ENCODE measurements at regions not wholly inside any gene's neighbourhood (a gene's known extent, or its start where the extent isn't known, plus 50 kb on each side); places are given as distances from the start of the nearest gene placed in this dataset.

DNA sequence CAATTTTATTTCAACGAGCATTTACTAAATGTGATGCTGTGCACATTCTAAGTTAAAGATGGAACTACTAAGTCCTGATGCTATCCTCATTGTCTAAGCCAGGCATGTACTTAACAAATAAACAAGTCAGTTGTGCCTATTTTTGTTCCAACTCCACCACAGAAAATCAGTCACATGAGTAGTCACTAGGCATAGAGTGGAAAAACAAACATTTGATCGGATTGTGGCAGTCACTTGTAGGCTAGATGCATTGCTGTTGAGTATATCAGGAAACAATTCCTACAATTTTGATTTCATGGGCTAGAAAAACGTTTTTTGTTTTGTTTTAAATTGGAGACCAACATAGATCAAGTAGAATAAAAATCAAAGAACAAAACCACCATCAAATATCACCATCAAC, 177.6 kb upstream of the SLC25A13 start:
- in situ Hi-C loops (cut with MboI; ENCODE audit: low pct_ligation_motif_present in 1 of 4, low pct_unique_long_range_greater_than_20kb in 1 of 4, low sequenced_read_pairs in 3 of 4) (no loop called here), intact Hi-C loops (cut with DNase I; ENCODE audit: low total_unique reads) (no loop called here)
- H3K27ac ChIP-seq, result no peak overlapping the region
- TF ChIP-seq EP300 (IDR thresholded peaks at IDR 0.05; ENCODE audit: low read depth) (no peak), POLR2AphosphoS5 (IDR thresholded peaks at IDR 0.05) (no peak), POLR2A (IDR thresholded peaks at IDR 0.05) (no peak)
- TF ChIP-seq, protein P1, sequence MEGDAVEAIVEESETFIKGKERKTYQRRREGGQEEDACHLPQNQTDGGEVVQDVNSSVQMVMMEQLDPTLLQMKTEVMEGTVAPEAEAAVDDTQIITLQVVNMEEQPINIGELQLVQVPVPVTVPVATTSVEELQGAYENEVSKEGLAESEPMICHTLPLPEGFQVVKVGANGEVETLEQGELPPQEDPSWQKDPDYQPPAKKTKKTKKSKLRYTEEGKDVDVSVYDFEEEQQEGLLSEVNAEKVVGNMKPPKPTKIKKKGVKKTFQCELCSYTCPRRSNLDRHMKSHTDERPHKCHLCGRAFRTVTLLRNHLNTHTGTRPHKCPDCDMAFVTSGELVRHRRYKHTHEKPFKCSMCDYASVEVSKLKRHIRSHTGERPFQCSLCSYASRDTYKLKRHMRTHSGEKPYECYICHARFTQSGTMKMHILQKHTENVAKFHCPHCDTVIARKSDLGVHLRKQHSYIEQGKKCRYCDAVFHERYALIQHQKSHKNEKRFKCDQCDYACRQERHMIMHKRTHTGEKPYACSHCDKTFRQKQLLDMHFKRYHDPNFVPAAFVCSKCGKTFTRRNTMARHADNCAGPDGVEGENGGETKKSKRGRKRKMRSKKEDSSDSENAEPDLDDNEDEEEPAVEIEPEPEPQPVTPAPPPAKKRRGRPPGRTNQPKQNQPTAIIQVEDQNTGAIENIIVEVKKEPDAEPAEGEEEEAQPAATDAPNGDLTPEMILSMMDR (IDR thresholded peaks at IDR 0.05), result no peak
- H3K4me1 ChIP-seq, result no peaks in the 10 kb centered on the region
- H3K9me3 ChIP-seq, result no peaks in the 10 kb centered on the region
- no peak overlapping the region for H3K4me3 ChIP-seq
- no peaks in the 10 kb centered on the region for H3K27me3 ChIP-seq
- DNase-seq, result no peak
- no peaks in the 10 kb centered on the region for H3K36me3 ChIP-seq
- WGBS, 2 donors (ENCODE audit: low coverage in 1 of 2), result 15 to 54% methylated on average over 2 to 3 of the region's 3 CpGs

DNA sequence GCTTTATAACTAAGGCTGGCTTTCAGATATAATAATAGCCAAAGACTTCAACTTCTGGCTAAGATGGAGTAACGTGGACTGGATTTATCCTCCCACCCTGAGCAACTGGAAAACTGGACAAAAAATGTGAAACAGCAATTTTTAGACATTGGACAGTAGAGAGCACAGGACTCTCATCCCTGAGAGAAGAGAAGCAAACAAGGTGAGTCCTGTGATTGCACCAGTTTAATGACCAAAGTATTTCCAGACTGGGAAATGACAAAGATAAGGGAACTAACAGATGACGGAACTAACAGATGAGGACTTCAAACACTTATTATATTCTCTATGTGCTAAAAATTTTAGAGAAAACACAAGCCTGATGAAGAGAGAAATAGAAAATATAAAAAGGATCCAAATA, 175.7 kb upstream of the SLC25A13 start:
- Histone ChIP-seq H3K4me3 (no peak overlapping the region), H3K4me1 (no peaks in the 10 kb centered on the region), H3K27me3 (no peaks in the 10 kb centered on the region), H3K9me3 (no peaks in the 10 kb centered on the region), H3K27ac (no peak overlapping the region), H3K36me3 (no peaks in the 10 kb centered on the region)
- TF ChIP-seq EP300 (IDR thresholded peaks at IDR 0.05; ENCODE audit: low read depth) (no peak), POLR2AphosphoS5 (IDR thresholded peaks at IDR 0.05) (no peak), POLR2A (IDR thresholded peaks at IDR 0.05) (no peak)
- TF ChIP-seq, protein P1 (IDR thresholded peaks at IDR 0.05), result no peak
- WGBS, 2 donors (ENCODE audit: low coverage in 1 of 2), result 79 to 83% methylated on average over 1 to 2 of the region's 2 CpGs
- intact Hi-C loops (cut with DNase I; ENCODE audit: low total_unique reads) (no loop called here), in situ Hi-C loops (cut with MboI; ENCODE audit: low pct_ligation_motif_present in 1 of 4, low pct_unique_long_range_greater_than_20kb in 1 of 4, low sequenced_read_pairs in 3 of 4) (no loop called here)
- no peak for DNase-seq

DNA sequence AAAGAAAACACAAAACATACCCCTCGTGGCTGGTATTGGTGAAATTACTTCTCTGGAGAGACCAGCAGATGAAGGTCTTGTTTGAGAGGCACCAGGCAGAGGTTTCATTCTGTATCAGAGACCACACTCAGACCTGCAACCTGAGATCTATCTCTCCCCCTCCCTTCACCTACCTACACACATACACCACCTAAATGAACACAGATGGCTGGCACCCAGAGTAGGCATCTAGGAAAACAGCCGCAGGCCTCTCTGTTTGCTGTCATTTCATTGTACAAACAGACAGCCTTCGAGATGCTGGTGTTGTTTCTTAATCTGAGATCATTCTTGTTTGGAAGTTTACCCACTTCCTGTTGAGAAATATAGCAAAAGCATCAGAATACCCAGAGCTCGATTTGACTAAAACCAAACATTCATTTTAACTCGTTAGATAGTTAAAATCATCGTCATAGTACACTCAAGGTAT, 173.9 kb upstream of the SLC25A13 start:
- in situ Hi-C loops (cut with MboI; ENCODE audit: low pct_ligation_motif_present in 1 of 4, low pct_unique_long_range_greater_than_20kb in 1 of 4, low sequenced_read_pairs in 3 of 4), result no loop called here
- intact Hi-C loops (cut with DNase I; ENCODE audit: low total_unique reads), result no loop called here
- no peaks in the 10 kb centered on the region for H3K27me3 ChIP-seq
- H3K4me3 ChIP-seq, result no peak overlapping the region
- no peaks in the 10 kb centered on the region for H3K4me1 ChIP-seq
- TF ChIP-seq POLR2AphosphoS5 (IDR thresholded peaks at IDR 0.05) (no peak), EP300 (IDR thresholded peaks at IDR 0.05; ENCODE audit: low read depth) (no peak), POLR2A (IDR thresholded peaks at IDR 0.05) (no peak)
- TF ChIP-seq, protein P1 (IDR thresholded peaks at IDR 0.05), result no peak
- 34 to 35% methylated on average over 4 to 6 of the region's 6 CpGs for WGBS, 2 donors (ENCODE audit: low coverage in 1 of 2)
- no peaks in the 10 kb centered on the region for H3K9me3 ChIP-seq
- no peak overlapping the region for H3K27ac ChIP-seq
- no peaks in the 10 kb centered on the region for H3K36me3 ChIP-seq
- DNase-seq, result no peak

DNA sequence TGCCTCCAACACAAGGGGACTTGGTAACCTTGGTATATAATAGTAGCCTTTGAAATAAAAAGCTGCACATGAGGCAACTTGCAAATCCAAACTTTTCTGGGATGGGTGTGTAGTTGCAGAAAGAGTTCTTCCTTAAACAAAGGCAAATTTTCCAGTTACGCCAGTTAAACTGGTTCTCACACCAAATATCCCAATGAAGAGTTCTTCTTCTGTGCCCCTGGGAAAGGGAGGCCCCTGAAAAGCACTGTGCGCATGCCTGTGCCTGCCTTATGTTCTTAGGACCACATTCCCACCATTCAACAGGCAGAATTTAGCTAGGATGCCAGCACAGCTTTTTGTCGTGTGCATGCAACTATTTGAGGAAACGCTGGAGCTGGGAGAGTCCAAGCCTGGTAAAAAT, 164.8 kb upstream of the SLC25A13 start:
- no peak overlapping the region for H3K4me3 ChIP-seq
- no peak overlapping the region for H3K27ac ChIP-seq
- no peaks in the 10 kb centered on the region for H3K27me3 ChIP-seq
- no peak for TF ChIP-seq POLR2AphosphoS5 (IDR thresholded peaks at IDR 0.05)
- no peak for TF ChIP-seq EP300 (IDR thresholded peaks at IDR 0.05; ENCODE audit: low read depth)
- no peak for TF ChIP-seq POLR2A (IDR thresholded peaks at IDR 0.05)
- TF ChIP-seq, protein P1 (IDR thresholded peaks at IDR 0.05), result no peak
- H3K9me3 ChIP-seq, result no peaks in the 10 kb centered on the region
- no peaks in the 10 kb centered on the region for H3K4me1 ChIP-seq
- in situ Hi-C loops (cut with MboI; ENCODE audit: low pct_ligation_motif_present in 1 of 4, low pct_unique_long_range_greater_than_20kb in 1 of 4, low sequenced_read_pairs in 3 of 4) (no loop called here), intact Hi-C loops (cut with DNase I; ENCODE audit: low total_unique reads) (no loop called here)
- no peak for DNase-seq
- 86 to 89% methylated on average over 4 of the region's 4 CpGs for WGBS, 2 donors (ENCODE audit: low coverage in 1 of 2)
- no peaks in the 10 kb centered on the region for H3K36me3 ChIP-seq

Data from transverse colon (tissue), 4 donors.